HG03066 (cell line): ENCODE measurements at regions not wholly inside any gene's neighbourhood (a gene's known extent, or its start where the extent isn't known, plus 50 kb on each side); places are given as distances from the start of the nearest gene placed in this dataset.

Source experiments
- ATAC-seq: cut with Tn5 transposase; IDR thresholded peaks from one replicate; pipeline ENCODE4 v1.9.1; 2021; ENCODE audit warnings: low read depth; ENCODE audit not compliant: unreplicated experiment

DNA sequence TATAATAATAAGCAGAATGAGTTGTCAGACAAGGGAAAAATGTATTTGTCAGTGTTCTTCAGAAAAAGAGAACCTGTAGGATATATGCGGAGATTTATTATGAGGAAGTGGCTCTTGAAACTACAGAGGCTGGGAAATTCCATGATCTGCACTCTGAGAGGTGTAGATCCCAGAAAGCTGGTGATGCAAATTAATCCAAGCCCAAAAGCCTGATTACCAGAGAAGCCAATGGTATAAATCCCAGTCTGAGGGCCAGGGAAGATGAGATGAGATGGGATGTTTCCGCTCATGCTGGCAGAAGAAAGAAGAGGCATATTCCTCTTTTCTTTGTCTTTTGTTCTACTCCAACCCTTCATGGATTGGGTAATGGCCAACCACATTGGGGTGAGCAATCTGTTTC, 732.8 kb upstream of the IGFBP3 start:
- no peak for ATAC-seq

DNA sequence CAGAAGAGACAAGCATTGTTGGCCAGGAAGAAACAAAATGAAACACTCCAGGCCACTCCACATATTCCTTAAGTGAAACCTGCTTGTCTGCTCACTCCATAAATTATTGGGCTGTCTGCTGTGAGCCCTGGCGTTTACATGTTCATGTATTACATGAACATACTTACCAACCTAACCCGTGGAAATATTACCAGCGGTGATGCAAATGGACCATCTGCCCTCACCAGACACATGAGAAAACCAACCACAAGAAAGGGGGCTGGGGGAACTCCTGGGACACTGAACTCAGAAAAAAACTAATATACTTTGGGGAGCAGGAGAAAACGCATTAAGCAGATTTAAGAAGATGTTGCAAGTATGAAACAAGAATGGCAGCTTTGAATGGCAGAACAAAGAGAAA, 731.2 kb upstream of the IGFBP3 start:
- ATAC-seq: no peak

DNA sequence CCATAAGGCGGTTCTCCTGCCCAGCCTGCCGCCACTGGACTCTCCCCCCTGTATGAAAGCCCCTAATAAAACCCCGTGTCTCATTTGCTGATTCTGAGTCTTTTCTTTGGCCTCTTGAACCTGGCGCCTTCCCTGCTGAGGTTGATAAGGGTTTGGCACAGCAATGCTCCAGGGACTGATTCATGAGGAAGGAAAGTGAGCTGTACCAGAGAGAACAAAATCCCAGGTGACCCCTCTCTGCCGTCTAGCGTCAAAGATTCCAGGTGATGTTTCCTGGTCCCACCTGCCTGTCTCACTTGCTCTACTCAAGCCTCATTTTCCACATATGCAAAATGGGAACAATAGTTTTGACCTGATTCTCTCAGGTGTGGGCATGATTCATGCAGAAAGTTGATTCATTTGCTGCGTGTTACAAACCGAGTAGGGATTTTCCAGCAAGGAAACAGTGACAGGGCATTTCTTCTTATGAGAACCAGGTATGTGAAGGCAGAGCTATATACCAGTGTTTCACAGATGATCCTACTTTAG, 730.6 kb upstream of the IGFBP3 start:
- ATAC-seq: no peak

DNA sequence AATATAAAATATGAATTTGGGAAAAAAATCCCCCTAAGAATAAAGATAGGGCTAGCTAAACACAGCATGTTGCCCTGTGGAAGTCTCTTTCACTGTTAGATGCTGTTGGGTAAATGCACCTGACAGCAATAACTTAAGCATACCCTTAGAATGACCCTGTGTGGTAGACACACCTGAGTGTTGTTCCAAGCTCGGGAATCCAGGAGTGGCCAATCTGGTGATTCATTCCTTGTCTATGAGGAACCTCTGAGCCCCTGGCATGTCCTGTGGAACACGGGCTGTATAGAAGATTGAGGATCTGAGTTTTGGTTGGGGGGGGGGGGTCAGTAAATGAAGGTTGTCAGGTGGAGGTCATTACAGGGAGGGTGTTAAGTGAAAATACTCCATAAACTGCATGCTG, 730.0 kb upstream of the IGFBP3 start:
- no peak for ATAC-seq

DNA sequence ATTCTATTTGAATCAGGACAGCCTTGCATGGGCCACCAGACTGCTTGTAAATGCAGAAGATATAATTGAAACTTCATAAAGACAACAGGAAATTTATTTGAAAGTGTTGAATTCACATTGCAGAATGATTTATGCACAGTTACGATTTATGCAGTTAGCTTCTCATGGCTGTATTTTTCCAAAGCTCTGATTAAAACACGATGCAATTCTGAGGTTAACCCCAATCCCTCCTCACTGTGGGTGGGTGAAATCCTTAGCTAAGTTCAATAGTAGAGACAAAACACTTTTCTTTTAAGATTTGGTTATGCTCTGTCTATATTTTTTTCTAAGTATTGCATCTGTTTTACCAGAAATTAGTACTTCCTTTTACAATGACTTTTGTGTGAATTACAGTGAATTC, 728.8 kb upstream of the IGFBP3 start:
- ATAC-seq: no peak

DNA sequence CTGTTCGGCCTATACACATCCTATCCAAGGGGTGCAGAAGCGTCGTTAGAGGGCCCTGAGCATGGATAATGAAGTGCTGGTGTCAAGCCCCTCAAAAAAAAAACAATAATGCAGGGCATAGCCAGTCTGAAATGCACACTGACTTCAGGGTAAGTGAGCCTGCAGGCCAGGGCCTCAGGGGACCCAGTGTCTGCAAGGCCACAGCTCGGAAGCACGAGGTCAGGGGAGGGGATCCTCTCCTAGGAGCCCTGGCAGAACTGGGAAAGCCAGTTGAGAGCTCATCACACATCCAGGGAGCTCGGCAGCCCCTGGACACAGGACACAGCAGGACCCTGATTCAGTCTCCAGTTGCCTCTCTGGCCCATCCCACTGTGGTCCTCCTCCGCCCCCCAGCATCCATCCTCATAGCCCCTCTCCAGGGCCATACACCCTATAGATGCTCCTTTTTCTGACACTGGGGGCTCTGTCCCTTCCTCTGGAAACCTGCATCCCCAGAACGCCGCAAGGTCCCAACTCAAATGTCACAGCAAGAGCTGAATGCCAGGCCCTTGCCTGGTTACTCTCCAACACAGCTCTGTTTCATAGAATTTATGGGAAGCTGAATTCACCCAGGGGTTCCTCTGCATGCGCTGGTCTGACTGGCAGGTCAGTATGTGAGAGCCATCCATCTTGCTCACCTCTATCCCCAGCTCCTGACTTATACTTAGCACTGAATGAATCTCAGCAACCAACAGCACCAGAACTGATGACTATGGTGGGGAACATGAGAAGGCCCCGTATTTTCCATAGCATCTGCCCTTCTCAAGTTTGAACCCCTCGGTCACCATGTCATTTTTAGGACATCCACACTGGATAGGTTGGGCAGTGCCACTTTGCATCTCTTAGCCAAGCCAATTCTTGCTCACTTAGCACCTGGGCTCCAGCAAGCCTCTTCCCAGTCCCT, 717.0 kb upstream of the IGFBP3 start:
- ATAC-seq: no peak

- no peak for ATAC-seq
These were observed 715.0 kb upstream of the IGFBP3 start for GRCh38 chr7:46636022-46636421.

DNA sequence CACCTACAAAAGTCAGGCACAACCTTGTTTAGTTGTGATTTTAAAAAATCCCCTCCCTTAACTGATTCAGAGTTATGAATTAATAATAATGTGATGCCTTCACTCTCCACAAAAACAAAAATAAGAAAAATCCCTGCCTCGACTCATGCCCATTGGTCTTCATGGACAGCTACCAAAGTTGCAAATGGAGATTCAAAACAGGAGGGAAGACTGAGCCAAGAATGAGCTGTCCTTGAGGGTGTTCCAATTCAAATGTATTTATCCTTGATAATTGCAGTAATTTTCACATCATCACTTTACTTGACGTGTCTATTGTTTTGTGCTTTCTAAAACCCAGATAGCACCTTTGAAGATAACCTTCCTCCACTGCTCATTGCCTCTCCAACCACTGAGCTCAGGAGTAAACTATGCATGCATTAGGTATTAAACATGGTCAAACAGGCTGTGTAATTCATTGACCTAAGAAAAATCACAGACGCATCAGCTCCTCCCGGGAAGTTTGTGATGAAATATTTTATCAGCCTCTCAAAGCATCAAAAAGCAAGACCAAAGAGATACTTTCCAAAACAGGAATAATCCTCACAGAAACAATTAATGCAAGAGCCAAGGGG, 712.7 kb upstream of the IGFBP3 start:
- ATAC-seq: no peak

- no peak for ATAC-seq
These were observed 712.1 kb upstream of the IGFBP3 start for GRCh38 chr7:46633200-46633599.

- no peak for ATAC-seq
These were observed 709.0 kb upstream of the IGFBP3 start for GRCh38 chr7:46630031-46630430.

DNA sequence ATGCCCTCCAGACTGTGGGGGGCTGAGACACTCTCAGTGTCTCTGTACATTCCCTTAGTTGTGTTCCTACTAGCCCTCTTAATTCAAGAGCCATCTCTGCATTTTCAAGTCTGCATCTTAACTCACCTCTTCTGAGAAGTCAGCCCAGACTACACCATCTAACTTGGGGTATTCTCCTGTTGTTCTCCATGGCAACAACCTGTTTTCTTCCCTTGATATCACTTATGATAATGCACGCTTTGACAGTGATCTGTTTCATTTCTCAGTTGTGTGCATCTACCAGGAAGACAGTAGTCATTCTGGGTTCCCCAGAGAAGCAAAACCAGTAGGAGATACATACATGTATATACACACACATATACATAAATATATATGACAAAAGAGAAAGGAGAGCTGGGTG, 707.3 kb upstream of the IGFBP3 start:
- no peak for ATAC-seq

- ATAC-seq: no peak
These were observed 705.7 kb upstream of the IGFBP3 start for GRCh38 chr7:46626691-46627310.

DNA sequence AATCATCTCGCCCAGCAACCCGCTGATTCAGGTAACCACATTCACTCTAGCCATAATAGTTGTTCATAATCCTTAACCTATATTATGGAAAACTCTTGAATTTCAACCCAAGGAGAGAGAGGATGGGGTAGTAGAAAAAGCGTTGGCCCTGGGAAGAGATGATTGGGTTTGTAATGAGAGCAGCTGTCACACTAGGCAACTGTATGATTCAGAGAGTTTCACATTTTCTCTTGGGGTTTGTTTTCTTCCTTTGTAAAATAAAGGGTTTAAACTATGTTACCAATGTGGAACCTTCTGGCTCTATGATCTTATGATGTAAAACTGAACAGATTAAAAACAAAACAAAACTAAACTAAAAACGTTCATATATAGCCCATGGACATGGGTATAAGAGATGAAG, 705.2 kb upstream of the IGFBP3 start:
- ATAC-seq: no peak

DNA sequence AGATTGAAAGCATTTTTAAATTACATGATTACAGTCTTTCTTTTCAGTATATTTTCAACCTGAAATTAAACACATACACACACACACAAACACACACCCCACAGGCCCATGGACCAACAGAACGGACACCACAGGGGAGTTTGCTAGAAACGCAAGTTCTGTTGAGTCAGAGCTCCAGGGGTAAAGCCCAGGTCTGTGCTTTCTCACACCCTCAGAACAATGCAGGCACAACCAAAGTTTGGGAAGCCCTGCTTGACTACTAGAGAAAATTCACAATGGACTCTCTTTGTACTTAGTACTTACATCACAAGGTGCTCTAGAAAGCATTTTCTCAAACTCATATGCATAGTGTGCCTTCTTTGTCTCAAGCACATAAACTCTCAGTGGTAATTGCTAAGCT, 704.0 kb upstream of the IGFBP3 start:
- ATAC-seq: no peak

DNA sequence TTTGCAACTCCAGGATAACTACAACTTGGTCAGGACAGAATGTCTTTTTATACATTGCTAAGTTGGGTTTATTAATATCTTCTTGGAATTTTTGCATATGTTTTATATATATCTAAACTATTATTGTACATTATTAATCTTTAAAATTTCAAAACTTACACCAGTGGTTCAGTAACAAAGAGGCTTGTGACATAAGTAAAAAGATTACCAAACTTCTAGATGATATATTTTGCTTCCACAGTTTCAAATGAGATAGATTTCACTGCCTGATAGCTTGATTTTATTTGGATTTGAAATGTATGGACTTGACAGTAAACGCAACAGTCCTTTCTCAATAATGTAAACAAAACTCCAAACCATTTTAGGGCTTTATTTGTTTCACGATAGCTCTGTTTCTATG, 701.2 kb upstream of the IGFBP3 start:
- ATAC-seq: no peak

DNA sequence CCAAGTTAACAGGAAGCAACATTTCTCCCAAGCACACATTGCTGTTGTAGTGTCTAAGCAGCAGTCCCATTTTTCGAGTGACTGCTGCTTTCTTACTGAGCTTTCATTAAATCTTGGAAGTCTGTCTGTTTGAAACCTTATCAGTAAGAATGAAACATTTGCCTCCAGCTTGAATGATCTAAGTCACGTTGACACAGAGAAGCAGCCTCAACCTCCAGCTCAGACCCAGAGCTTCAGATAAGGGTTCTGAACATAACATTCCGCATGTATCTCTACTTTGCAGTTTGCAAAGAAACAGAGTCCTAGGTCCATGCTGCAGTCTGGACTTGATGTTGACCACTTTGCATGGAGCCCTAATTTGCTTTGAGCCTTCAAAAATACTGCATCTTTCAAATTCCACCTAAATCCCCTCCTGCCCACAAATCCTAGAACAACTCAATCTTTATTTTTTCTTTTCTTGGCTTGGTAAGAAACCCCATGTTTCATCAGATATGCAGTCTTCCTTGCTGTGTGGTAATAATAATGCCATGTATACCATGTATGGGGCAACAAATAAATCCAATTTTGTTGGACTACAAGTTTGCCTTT, 698.7 kb upstream of the IGFBP3 start:
- no peak for ATAC-seq

- ATAC-seq: no peak
These were observed 695.6 kb upstream of the IGFBP3 start for GRCh38 chr7:46616636-46617035.

DNA sequence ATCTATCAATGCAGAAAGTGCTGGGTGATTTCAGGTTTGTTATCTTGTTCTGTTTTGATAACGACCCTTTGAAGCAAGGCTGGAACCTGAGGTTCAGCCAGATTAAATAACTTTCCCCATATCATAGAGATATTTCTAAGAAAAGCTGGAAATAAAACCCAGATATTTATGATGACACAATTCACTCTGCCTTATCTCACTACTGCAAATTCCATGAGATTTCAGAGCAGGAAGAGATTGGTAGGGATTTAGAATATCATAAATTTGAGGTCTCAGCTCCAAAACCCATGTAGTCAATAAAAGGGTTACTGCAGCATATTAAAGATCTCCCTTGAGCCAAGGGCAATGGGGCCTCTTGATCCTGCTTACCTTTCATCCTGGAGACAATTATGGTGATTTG, 692.5 kb upstream of the IGFBP3 start:
- ATAC-seq: no peak

DNA sequence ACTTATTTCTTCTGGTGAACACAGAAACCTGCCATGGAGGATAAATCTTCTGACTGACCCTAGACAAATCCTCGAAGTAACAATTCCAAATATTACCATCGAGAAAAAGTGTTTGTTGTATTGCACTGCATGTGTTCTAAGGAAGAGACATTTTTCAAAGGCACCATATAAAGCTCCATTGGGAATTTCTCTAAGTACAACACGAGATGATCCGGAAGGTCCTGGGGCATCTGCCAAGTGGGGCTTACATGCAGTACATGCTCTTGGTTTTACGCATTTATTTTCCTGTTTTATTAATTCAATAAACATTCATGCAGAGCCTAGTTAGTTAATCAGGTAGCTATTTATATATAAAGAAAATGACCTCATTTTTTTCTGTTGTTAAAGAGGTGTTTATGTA, 692.0 kb upstream of the IGFBP3 start:
- ATAC-seq: no peak

DNA sequence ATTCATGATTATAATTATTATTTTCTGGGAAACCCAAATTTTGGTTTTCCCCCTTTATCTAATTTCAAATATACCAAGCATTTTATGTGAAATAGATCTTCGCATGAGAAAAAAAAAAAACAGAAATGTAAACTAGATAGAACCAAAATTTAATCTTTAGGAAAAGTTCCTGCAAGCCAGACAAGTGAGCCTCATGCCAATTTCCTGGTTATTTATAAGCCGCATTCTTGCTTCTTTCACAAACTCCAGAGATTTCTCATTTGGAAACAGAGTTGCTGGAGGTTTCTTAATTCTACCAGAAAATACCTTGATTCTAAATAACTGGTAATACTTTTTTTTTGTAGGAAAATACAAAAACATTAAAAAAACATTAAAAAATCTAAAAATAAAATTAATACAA, 690.4 kb upstream of the IGFBP3 start:
- no peak for ATAC-seq

- ATAC-seq: no peak
These were observed 689.7 kb upstream of the IGFBP3 start for GRCh38 chr7:46610746-46611145.
